Uterus (tissue), 2 donors: ENCODE measurements at regions not wholly inside any gene's neighbourhood (a gene's known extent, or its start where the extent isn't known, plus 50 kb on each side); places are given as distances from the start of the nearest gene placed in this dataset.

ENCODE experiments used
- POLR2A ChIP-seq, 2 donors: fragments of 450-650 bp; IDR thresholded peaks; one replicate each; pipeline ENCODE4 v1.6.1; 2016; ENCODE audit warnings: antibody characterized with exemption in 2 of 2, mild to moderate bottlenecking in 1 of 2, moderate library complexity in 1 of 2
- TF ChIP-seq, protein P1 (sequence below), 4 experiments: fragments of 200-600 bp in 2 of 4; fragments of 450-650 bp in 2 of 4; sonication (generic) in 2 of 4; IDR thresholded peaks; one replicate each; pipeline ENCODE4 v1.5.1; 2016 to 2019; ENCODE audit warnings: antibody characterized with exemption in 4 of 4, mild to moderate bottlenecking in 2 of 4, moderate library complexity in 1 of 4

DNA sequence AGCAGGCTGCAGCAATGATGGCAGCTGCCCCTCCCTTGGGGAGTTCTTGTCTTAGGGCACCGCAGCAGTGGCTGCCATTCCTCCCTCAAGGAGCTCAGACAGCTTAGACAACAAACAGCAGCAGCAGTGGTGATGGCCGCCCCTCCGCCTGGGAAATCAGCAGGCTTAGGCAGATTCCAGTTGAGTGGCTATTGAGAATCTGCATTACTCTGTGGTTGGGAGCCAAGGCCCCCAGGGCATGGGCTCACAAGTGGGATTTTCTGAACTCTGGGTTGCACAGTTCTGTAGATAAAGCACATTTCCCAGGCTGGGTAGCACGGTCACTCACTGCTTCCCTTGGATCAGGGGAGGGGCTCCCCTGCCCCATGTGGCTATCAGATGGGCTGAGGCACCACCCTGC lies 1280.7 kb upstream of the TMPRSS15 start:
- TF ChIP-seq, protein P1, sequence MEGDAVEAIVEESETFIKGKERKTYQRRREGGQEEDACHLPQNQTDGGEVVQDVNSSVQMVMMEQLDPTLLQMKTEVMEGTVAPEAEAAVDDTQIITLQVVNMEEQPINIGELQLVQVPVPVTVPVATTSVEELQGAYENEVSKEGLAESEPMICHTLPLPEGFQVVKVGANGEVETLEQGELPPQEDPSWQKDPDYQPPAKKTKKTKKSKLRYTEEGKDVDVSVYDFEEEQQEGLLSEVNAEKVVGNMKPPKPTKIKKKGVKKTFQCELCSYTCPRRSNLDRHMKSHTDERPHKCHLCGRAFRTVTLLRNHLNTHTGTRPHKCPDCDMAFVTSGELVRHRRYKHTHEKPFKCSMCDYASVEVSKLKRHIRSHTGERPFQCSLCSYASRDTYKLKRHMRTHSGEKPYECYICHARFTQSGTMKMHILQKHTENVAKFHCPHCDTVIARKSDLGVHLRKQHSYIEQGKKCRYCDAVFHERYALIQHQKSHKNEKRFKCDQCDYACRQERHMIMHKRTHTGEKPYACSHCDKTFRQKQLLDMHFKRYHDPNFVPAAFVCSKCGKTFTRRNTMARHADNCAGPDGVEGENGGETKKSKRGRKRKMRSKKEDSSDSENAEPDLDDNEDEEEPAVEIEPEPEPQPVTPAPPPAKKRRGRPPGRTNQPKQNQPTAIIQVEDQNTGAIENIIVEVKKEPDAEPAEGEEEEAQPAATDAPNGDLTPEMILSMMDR (IDR thresholded peaks at IDR 0.05): no peak
- TF ChIP-seq POLR2A (IDR thresholded peaks at IDR 0.05): no peak
